HUES48 (cell line): ENCODE measurements at regions not wholly inside any gene's neighbourhood (a gene's known extent, or its start where the extent isn't known, plus 50 kb on each side); places are given as distances from the start of the nearest gene placed in this dataset.

Experiments
- H3K27ac ChIP-seq: one replicate; pipeline ENCODE4 v1.7.0; 2013; ENCODE audit warnings: low read depth, low read length, inconsistent platforms
- H3K27me3 ChIP-seq: 2 replicates; pipeline ENCODE4 v1.6.1; 2013; ENCODE audit warnings: mild to moderate bottlenecking, low read length; ENCODE audit not compliant: control insufficient read depth, insufficient read depth
- H3K36me3 ChIP-seq: 2 replicates; pipeline ENCODE4 v1.6.1; 2013; ENCODE audit warnings: low read length; ENCODE audit not compliant: control insufficient read depth, insufficient read depth
- H3K4me1 ChIP-seq: 2 replicates; pipeline ENCODE4 v1.6.1; 2013; ENCODE audit warnings: mild to moderate bottlenecking, low read length; ENCODE audit not compliant: control insufficient read depth, insufficient read depth
- H3K4me3 ChIP-seq: 2 replicates; pipeline ENCODE4 v1.5.1; 2013; ENCODE audit warnings: mild to moderate bottlenecking, low read depth, low read length
- H3K9ac ChIP-seq: 2 replicates; pipeline ENCODE4 v1.6.1; 2013; ENCODE audit warnings: mild to moderate bottlenecking, low read depth, low read length, moderate library complexity
- H3K9me3 ChIP-seq: 2 replicates; pipeline ENCODE4 v1.6.1; 2013; ENCODE audit warnings: low read length; ENCODE audit not compliant: control insufficient read depth, insufficient read depth

GRCh38 chr10:133020193-133020817 is 67.4 kb upstream of the ADGRA1 start:
- H3K9ac ChIP-seq = no peak overlapping the region
- H3K9me3 ChIP-seq = no peaks in the 10 kb centered on the region
- no peaks in the 10 kb centered on the region for H3K36me3 ChIP-seq
- no peak overlapping the region for H3K4me3 ChIP-seq
- H3K27ac ChIP-seq = no peak overlapping the region
- H3K27me3 ChIP-seq = no peaks in the 10 kb centered on the region
- peaks cover 4% of the 10 kb centered on the region; the same call in 1 of the 2 replicates for H3K4me1 ChIP-seq

GRCh38 chr10:133019651-133020050 is 68.1 kb upstream of the ADGRA1 start:
- peaks cover 4% of the 10 kb centered on the region; the same call in 1 of the 2 replicates for H3K4me1 ChIP-seq
- H3K27ac ChIP-seq = no peak overlapping the region
- no peak overlapping the region for H3K4me3 ChIP-seq
- H3K36me3 ChIP-seq = no peaks in the 10 kb centered on the region
- no peaks in the 10 kb centered on the region for H3K9me3 ChIP-seq
- no peaks in the 10 kb centered on the region for H3K27me3 ChIP-seq
- H3K9ac ChIP-seq = no peak overlapping the region

- Histone ChIP-seq H3K36me3 (no peaks in the 10 kb centered on the region), H3K4me1 (no peaks in the 10 kb centered on the region; the same call in 1 of the 2 replicates), H3K27me3 (no peaks in the 10 kb centered on the region), H3K9ac (no peak overlapping the region), H3K27ac (no peak overlapping the region), H3K9me3 (no peaks in the 10 kb centered on the region), H3K4me3 (no peak overlapping the region)
Measured at GRCh38 chr10:133019191-133019590, 68.5 kb upstream of the ADGRA1 start.

GRCh38 chr10:133018491-133018890 is 69.2 kb upstream of the ADGRA1 start:
- Histone ChIP-seq H3K9me3 (no peaks in the 10 kb centered on the region), H3K36me3 (no peaks in the 10 kb centered on the region), H3K4me3 (no peak overlapping the region), H3K27ac (no peak overlapping the region), H3K4me1 (no peaks in the 10 kb centered on the region), H3K27me3 (no peaks in the 10 kb centered on the region), H3K9ac (no peak overlapping the region)

GRCh38 chr10:133017203-133017601 is 70.5 kb upstream of the ADGRA1 start:
- no peaks in the 10 kb centered on the region for H3K9me3 ChIP-seq
- no peak overlapping the region for H3K9ac ChIP-seq
- no peaks in the 10 kb centered on the region for H3K36me3 ChIP-seq
- H3K4me1 ChIP-seq = no peaks in the 10 kb centered on the region
- H3K27me3 ChIP-seq = no peaks in the 10 kb centered on the region
- H3K27ac ChIP-seq = no peak overlapping the region
- H3K4me3 ChIP-seq = no peak overlapping the region

GRCh38 chr10:133016493-133017202 is 71.1 kb upstream of the ADGRA1 start:
- Histone ChIP-seq H3K27ac (no peak overlapping the region), H3K36me3 (no peaks in the 10 kb centered on the region), H3K27me3 (no peaks in the 10 kb centered on the region), H3K9me3 (peaks cover 1% of the 10 kb centered on the region), H3K4me1 (no peaks in the 10 kb centered on the region), H3K9ac (no peak overlapping the region), H3K4me3 (no peak overlapping the region)

- Histone ChIP-seq H3K9ac (no peak overlapping the region), H3K27ac (no peak overlapping the region), H3K9me3 (peaks cover 4% of the 10 kb centered on the region), H3K4me1 (no peaks in the 10 kb centered on the region), H3K36me3 (no peaks in the 10 kb centered on the region), H3K27me3 (no peaks in the 10 kb centered on the region), H3K4me3 (no peak overlapping the region)
Measured at GRCh38 chr10:133015816-133016462, 71.8 kb upstream of the ADGRA1 start.

GRCh38 chr10:133015321-133015720 is 72.4 kb upstream of the ADGRA1 start:
- no peak overlapping the region for H3K27ac ChIP-seq
- no peak overlapping the region for H3K4me3 ChIP-seq
- no peaks in the 10 kb centered on the region for H3K4me1 ChIP-seq
- no peaks in the 10 kb centered on the region for H3K36me3 ChIP-seq
- H3K9me3 ChIP-seq = peaks cover 4% of the 10 kb centered on the region
- H3K9ac ChIP-seq = no peak overlapping the region
- no peaks in the 10 kb centered on the region for H3K27me3 ChIP-seq

- H3K27ac ChIP-seq = no peak overlapping the region
- H3K4me1 ChIP-seq = no peaks in the 10 kb centered on the region
- no peaks in the 10 kb centered on the region for H3K27me3 ChIP-seq
- no peaks in the 10 kb centered on the region for H3K36me3 ChIP-seq
- no peak overlapping the region for H3K4me3 ChIP-seq
- H3K9ac ChIP-seq = no peak overlapping the region
- H3K9me3 ChIP-seq = peaks cover 4% of the 10 kb centered on the region
Measured at GRCh38 chr10:133014416-133015210, 72.2 kb upstream of the CFAP46 start.

- H3K9ac ChIP-seq = no peak overlapping the region
- no peaks in the 10 kb centered on the region for H3K36me3 ChIP-seq
- H3K9me3 ChIP-seq = peaks cover 4% of the 10 kb centered on the region
- no peak overlapping the region for H3K4me3 ChIP-seq
- H3K4me1 ChIP-seq = no peaks in the 10 kb centered on the region
- H3K27ac ChIP-seq = no peak overlapping the region
- H3K27me3 ChIP-seq = no peaks in the 10 kb centered on the region
Measured at GRCh38 chr10:133013463-133013862, 71.1 kb upstream of the CFAP46 start.
